ENCODE measurements at regions not wholly inside any gene's neighbourhood (a gene's known extent, or its start where the extent isn't known, plus 50 kb on each side); places are given as distances from the start of the nearest gene placed in this dataset.
"Not testable (repeated sequence)": the region's sequence is repeated elsewhere in the genome, so short reads cannot be mapped to it uniquely, and the experiment has no call there.

DNA sequence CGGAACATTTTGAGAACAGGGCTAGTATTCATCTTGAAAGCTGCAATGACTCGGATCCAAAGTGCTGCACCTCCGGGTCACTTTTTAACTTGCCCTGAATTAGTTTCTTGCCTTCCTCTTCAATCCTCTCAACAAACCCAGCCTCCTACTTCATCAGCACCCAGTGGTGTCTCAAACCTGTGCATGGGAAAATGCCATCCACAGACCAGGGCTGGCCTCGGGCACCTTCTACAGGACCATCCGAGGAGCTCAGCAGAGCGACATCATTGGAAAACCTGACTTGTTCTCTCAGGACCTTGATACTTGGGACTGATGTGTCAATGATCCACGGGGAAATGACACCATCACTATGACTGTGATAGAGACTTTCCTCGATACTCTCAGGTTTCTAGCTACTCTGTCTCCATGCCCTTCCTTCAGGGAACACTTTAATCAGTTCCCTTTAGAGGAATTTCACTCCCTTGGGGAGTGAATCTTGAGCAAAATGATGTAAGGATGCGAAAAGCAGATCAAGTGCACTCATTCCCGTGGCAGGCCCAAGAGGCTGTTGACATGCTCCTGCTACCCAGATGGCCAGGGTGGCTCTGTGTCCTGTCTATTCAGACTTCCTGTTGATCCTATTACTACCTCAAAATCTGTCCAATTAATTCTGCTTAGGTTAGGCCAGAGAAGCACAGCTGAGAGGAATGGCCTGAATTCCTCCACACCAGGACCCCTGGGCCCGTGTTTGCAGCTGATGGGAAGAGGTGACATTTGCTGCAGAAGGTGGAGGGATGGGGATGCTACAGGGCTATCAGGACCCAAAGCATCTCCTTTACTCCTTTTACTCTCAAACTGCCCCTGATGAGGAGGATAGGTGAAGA is 96.5 kb upstream of the SLC25A48 start:
- Mint-ChIP-seq H3K27me3 (no peaks in the 10 kb centered on the region), H3K9me3 (ENCODE audit: low read depth) (no peaks in the 10 kb centered on the region), H3K4me3 (no peak overlapping the region), H3K27ac (no peak overlapping the region), H3K36me3 (no peaks in the 10 kb centered on the region), H3K4me1 (no peaks in the 10 kb centered on the region)
- CTCF ChIA-PET, result no interaction called here
- ATAC-seq, result no peak
- DNase-seq, result peak; percentile 23

DNA sequence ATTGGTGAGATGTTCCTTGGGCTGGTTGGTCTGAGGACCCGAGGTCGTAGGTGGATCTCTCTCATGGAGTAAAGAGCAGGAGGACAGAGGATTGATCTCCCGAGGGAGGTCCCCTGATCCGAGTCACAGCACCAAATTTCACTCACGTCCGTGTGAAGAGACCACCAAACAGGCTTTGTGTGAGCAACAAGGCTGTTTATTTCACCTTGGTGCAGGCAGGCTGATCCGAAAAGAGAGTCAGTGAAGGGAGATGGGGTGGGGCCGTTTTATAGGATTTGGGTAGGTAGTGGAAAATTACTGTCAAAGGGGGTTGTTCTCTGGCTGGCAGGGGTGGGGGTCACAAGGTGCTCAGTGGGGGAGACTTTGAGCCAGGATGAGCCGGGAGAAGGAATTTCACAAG is 97.5 kb upstream of the SLC25A48 start:
- H3K27ac Mint-ChIP-seq; H3K9me3 Mint-ChIP-seq (ENCODE audit: low read depth); H3K27me3 Mint-ChIP-seq; H3K4me3 Mint-ChIP-seq; CTCF ChIA-PET; H3K36me3 Mint-ChIP-seq; ATAC-seq; H3K4me1 Mint-ChIP-seq: not testable (repeated sequence)
- DNase-seq, result peak; percentile 9

DNA sequence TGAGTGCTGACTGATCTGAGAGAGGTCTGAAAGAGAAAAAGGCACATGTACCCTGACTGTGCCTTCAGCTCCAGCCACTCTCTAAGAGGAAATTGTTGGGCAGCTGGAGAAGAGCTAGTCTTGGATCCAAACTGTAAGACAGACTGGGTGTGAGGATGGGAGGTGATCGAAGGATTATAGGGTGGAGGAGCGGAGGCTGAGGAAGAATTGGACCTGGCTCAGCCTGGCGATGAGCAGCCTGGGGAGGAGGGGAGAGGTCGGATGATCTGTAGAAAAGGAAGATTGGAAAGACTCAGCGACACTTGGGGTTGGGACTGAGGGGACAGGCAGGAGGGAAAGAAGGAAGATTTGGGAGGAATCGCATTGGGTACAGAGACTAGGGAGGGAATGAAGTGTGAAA is 98.6 kb upstream of the SLC25A48 start:
- no peak for ATAC-seq
- CTCF ChIA-PET, result no interaction called here
- Mint-ChIP-seq H3K27me3 (no peaks in the 10 kb centered on the region), H3K4me1 (no peaks in the 10 kb centered on the region), H3K4me3 (no peak overlapping the region), H3K9me3 (ENCODE audit: low read depth) (no peaks in the 10 kb centered on the region), H3K36me3 (no peaks in the 10 kb centered on the region), H3K27ac (no peak overlapping the region)
- DNase-seq, result peak; percentile 2

DNA sequence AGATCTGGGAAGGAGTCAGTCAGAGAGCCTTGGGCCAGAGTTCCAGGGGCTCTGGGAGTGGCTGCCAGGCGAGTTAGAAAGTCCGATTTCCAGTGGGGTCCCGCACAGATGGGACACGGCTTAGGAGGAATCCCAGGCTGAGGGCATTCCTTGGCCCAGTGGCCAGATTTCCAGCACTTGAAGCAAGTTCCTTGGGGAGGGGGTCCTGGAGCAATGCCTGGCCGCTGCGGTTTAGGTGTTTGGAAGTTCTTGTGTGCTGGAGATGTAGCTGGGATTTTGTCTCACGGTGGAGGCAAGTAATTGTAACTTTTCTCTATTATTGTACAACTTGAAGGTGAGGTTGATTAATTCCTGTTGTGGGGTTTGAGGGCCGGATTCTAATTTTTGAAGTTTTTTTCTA is 99.5 kb upstream of the SLC25A48 start:
- H3K27me3 Mint-ChIP-seq; ATAC-seq; CTCF ChIA-PET; H3K27ac Mint-ChIP-seq; H3K4me1 Mint-ChIP-seq; H3K9me3 Mint-ChIP-seq (ENCODE audit: low read depth); H3K36me3 Mint-ChIP-seq; H3K4me3 Mint-ChIP-seq: not testable (repeated sequence)
- peak; percentile 16 for DNase-seq

DNA sequence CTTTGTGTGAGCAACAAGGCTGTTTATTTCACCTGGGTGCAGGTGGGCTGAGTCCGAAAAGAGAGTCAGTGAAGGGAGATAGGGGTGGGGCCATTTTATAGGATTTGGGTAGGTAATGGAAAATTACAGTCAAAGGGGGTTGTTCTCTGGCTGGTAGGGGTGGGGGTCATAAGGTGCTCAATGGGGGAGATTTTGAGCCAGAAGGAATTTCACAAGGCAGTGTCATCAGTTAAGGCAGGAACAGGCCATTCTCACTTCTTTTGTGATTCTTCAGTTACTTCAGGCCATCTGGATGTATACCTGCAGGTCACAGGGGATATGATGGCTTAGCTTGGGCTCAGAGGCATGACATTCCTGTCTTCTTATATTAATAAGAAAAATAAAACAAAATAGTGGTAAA is 103.4 kb upstream of the SLC25A48 start:
- H3K27me3 Mint-ChIP-seq, result peaks cover 16% of the 10 kb centered on the region
- H3K4me1 Mint-ChIP-seq; CTCF ChIA-PET; H3K36me3 Mint-ChIP-seq; DNase-seq; ATAC-seq; H3K9me3 Mint-ChIP-seq (ENCODE audit: low read depth); H3K27ac Mint-ChIP-seq; H3K4me3 Mint-ChIP-seq: not testable (repeated sequence)

DNA sequence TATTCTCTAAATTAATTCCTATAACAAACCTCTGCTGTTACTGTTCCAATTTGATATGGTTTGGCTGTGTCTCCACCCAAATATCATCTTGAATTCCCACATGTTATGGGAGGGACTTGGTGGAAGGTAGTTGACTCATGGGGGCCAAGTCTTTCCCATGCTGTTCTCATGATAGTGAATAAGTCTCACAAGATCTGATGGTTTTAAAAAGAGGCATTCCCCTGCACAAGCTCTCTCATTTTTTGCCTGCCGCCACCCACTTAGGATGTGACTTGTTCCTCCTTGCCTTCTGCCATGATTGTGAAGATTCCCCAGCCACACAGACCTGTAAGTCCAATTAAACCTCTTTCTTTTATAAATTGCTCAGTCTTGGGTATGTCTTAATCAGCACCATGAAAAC is 104.3 kb upstream of the SLC25A48 start:
- CTCF ChIA-PET, DNase-seq: not testable (repeated sequence)
- H3K27me3 Mint-ChIP-seq, result peaks cover 16% of the 10 kb centered on the region

DNA sequence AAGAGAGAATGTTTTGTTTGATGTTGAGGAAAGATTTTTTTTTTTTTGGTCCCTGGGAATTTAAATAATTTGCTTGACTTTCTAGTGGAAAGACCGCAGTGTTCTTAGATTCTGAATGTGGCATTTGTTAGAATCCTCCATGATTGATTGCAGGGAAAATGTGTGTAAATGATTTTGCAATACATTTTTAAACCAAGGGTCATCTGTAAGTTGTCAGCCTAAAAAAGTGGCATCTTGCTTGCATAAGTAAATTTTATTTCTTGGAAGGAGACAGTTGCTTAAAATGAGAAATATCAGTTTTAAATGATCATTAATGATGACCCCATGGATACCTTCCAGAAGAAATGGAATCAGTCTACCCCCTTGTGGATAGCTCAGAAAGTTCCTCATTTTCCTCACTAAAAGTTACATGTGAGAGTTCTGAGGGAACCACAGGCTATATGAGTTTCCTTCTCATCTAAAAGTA is 105.1 kb upstream of the SLC25A48 start:
- Mint-ChIP-seq H3K4me1 (no peaks in the 10 kb centered on the region), H3K36me3 (no peaks in the 10 kb centered on the region), H3K9me3 (ENCODE audit: low read depth) (no peaks in the 10 kb centered on the region), H3K27ac (no peak overlapping the region), H3K4me3 (no peak overlapping the region), H3K27me3 (peaks cover 16% of the 10 kb centered on the region)
- CTCF ChIA-PET, result no interaction called here
- no peak for ATAC-seq
- no peak for DNase-seq

More for the DNA sequence above, 104.3 kb upstream of the SLC25A48 start:
- not testable (repeated sequence) for ATAC-seq; H3K9me3 Mint-ChIP-seq (ENCODE audit: low read depth); H3K4me3 Mint-ChIP-seq; H3K4me1 Mint-ChIP-seq; H3K27ac Mint-ChIP-seq; H3K36me3 Mint-ChIP-seq

DNA sequence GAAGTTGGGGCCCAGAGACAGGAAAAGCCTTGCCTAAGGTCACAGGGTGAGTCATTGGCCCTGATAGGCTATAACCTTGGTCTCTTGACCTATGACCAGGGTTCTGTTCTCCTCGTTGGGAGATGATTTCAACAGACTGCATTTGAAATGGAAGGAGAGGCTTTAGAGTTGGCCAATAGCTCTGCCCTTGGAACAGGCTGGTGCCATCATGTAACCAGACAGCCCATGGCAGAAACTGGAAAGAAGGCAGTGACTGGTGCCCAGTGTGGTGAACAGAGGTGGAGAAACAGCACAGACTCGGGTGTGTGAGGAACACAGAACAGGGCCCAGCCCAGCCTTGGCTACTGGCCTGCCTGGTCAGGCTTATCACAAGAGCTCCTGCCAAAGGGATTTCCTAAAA is 109.8 kb upstream of the SLC25A48 start:
- CTCF ChIA-PET, result no interaction called here
- Mint-ChIP-seq H3K4me3 (no peak overlapping the region), H3K4me1 (no peaks in the 10 kb centered on the region), H3K27me3 (peaks cover 16% of the 10 kb centered on the region), H3K9me3 (ENCODE audit: low read depth) (no peaks in the 10 kb centered on the region), H3K27ac (no peak overlapping the region), H3K36me3 (no peaks in the 10 kb centered on the region)
- no peak for DNase-seq
- ATAC-seq, result no peak

DNA sequence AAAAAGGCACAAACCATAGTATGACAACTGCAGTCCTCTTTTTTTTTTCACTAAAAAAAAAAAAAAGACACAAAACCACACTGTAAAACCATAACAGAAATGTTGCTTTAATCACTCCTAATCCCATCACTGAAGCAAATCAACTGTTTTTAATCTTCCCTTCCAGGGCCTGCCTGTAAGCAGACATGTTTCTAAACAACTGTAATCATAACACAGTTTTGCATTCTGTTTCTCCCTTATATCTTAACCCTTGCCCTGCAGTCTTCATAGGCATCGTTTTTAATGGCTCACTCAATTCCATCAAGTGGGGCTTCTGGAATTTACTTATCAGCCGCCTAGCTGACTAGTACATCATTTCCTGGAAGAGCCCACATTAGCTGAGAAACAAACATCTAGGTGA is 111.0 kb upstream of the SLC25A48 start:
- no peak overlapping the region for H3K27ac Mint-ChIP-seq
- no peaks in the 10 kb centered on the region for H3K9me3 Mint-ChIP-seq (ENCODE audit: low read depth)
- H3K4me1 Mint-ChIP-seq, result no peaks in the 10 kb centered on the region
- CTCF ChIA-PET, result no interaction called here
- ATAC-seq (no peak), DNase-seq (no peak)
- H3K36me3 Mint-ChIP-seq, result no peaks in the 10 kb centered on the region
- peaks cover 7% of the 10 kb centered on the region for H3K27me3 Mint-ChIP-seq
- H3K4me3 Mint-ChIP-seq, result no peak overlapping the region

DNA sequence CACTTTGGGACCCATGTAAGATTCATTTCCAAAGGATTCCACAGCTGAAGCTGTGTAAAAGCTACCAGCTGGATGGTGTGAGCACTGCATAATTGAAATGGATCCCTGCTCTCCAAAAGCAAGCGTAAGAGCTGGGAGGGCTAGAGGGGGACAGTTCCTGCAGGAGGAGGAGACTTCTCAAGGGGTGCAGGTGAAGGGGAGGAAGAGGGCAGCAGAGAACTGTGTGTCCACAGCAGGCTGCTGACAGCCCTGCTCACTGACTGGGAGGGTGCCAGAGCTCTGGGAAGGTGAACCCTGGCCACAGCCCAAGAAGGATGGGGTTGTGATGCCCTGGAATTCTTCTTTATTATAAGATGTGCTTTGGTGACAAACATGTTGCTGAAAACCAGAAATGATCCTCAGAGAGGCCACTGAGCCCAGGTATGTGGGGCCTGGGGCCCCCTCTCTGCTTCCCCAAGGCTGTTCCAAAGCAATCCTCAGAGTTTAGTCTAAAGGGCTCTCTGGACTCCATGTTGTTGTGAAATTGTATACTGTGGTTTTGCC is 112.8 kb upstream of the SLC25A48 start:
- Mint-ChIP-seq H3K36me3 (no peaks in the 10 kb centered on the region), H3K27ac (no peak overlapping the region), H3K4me3 (no peak overlapping the region), H3K27me3 (peaks cover 3% of the 10 kb centered on the region), H3K9me3 (ENCODE audit: low read depth) (no peaks in the 10 kb centered on the region), H3K4me1 (no peaks in the 10 kb centered on the region)
- CTCF ChIA-PET, result no interaction called here
- ATAC-seq (no peak), DNase-seq (no peak)

DNA sequence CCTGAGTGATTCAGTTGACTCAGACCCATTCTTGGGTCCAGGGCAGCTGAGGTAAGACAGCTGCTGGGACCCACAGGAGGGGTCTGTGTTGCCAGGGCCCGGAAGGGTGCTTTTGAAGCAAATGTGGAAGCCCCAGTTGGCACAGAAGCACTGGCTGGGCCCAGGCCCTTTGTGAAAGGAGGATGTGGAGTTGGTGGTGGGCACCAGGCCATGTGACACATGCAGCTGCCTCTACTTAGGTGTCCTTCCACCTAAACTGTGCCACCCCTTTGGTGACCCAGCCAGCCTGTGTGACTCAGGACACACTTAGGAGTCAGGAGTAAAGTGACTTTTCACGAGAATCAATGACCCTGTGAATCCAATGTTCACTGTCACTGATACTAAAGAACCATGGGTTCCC is 114.3 kb upstream of the SLC25A48 start:
- CTCF ChIA-PET, result no interaction called here
- Mint-ChIP-seq H3K4me3 (no peak overlapping the region), H3K4me1 (no peaks in the 10 kb centered on the region), H3K36me3 (no peaks in the 10 kb centered on the region), H3K27ac (no peak overlapping the region), H3K9me3 (ENCODE audit: low read depth) (no peaks in the 10 kb centered on the region), H3K27me3 (no peaks in the 10 kb centered on the region)
- no peak for DNase-seq
- no peak for ATAC-seq

DNA sequence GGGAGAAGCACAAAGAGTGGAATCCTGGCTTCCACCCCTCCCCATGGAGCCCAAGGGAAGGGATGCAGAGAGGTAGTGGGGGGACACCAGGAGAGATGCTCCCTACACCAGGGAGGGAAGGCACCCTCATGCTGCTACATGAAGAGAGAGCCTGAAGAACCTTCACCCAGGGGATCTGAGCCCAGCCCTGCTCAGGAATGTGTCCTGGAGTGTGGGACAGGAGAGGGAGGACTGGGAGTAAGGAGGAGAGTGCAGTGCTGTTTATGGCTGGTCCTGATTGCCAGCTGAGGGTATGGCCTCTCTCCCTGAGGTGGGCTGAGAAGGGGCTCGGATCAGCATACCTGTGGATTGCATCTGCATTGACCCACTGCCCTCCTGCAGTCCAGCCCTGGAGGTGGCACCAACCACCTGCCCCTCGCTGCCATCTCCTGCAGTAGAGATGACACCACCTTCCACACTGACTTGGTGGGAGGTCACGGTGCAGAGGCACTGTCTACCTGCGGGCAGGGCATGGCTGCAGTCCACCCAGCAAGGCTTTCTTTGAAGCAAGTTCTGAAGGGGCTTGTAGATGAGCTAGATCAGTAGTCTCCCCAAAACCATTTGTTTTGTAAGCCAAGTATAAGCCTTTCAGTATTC is 114.9 kb upstream of the SLC25A48 start:
- Mint-ChIP-seq H3K4me3 (no peak overlapping the region), H3K27ac (no peak overlapping the region), H3K4me1 (no peaks in the 10 kb centered on the region), H3K27me3 (no peaks in the 10 kb centered on the region), H3K36me3 (no peaks in the 10 kb centered on the region), H3K9me3 (ENCODE audit: low read depth) (no peaks in the 10 kb centered on the region)
- no peak for ATAC-seq
- CTCF ChIA-PET, result no interaction called here
- no peak for DNase-seq

DNA sequence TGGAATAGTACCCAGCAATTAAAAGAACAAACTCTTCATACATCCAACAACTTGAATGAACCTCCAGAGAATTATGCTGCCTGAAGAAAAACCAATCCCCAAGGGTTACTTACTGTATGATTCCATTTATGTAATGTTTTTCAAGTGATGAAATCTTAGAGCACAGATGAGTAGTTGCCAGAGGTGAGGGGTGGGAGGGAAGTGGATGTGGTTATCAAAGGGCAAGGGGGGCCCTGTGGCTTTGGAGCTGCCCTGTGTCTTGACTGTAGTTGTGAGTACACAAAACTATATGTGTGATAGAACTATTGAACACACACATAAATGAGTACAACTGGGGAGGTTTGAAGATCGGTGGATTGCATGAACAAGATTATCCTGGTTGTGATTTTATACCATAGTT is 115.8 kb upstream of the SLC25A48 start:
- H3K36me3 Mint-ChIP-seq, result no peaks in the 10 kb centered on the region
- no peaks in the 10 kb centered on the region for H3K9me3 Mint-ChIP-seq (ENCODE audit: low read depth)
- CTCF ChIA-PET, result interaction anchor here (1.3 kb wide), 1 partner anchor 14 kb away, joined by 3 read pairs; no protein-coding TSS in a partner anchor
- ATAC-seq (no peak), DNase-seq (no peak)
- H3K4me1 Mint-ChIP-seq, result no peaks in the 10 kb centered on the region
- H3K4me3 Mint-ChIP-seq, result no peak overlapping the region
- no peaks in the 10 kb centered on the region for H3K27me3 Mint-ChIP-seq
- no peak overlapping the region for H3K27ac Mint-ChIP-seq

DNA sequence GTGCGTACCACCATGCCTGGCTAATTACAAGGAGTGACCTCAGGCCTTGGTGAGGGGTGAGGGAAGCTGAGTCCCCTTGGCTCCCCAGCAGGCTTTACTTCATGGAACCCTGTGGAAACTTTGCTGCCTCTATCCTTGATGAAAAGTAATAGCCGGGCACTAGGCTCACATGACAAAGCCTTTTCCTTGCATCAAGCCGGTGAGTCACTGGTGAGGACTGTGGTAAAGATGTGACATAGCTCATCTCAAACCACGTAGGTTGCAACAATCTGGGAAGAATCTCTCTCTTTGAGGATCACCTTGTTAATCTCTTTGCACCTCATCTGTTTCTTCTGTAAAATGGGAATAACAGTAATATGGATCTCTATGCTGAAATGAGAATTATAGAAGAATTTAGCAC is 116.3 kb upstream of the SLC25A48 start:
- Mint-ChIP-seq H3K4me3 (no peak overlapping the region), H3K4me1 (no peaks in the 10 kb centered on the region), H3K27me3 (no peaks in the 10 kb centered on the region), H3K36me3 (no peaks in the 10 kb centered on the region), H3K9me3 (ENCODE audit: low read depth) (no peaks in the 10 kb centered on the region), H3K27ac (no peak overlapping the region)
- ATAC-seq, result no peak
- no peak for DNase-seq
- CTCF ChIA-PET, result interaction anchor here (1.3 kb wide), 1 partner anchor 14 kb away, joined by 3 read pairs; no protein-coding TSS in a partner anchor

Data from activated CD8-positive, alpha-beta memory T cell treated with anti-CD3 and anti-CD28 coated beads, Interleukin-2, amount 10 ng/mL, durations not matched to agents 7 days and 5 days (primary cell).